Heart left ventricle (tissue), 13 donors: ENCODE measurements at regions not wholly inside any gene's neighbourhood (a gene's known extent, or its start where the extent isn't known, plus 50 kb on each side); places are given as distances from the start of the nearest gene placed in this dataset.

Source experiments
- CTCF ChIP-seq, 12 donors: fragments of 200-600 bp; sonication (generic) in 4 of 12; IDR thresholded peaks; one replicate each; pipeline versions ENCODE4 v1.5.0 to v1.8.0; 2018 to 2022; ENCODE audit warnings: antibody characterized with exemption in 12 of 12, mild to moderate bottlenecking in 5 of 12
- POLR2A ChIP-seq, 2 donors: fragments of 450-650 bp; IDR thresholded peaks; one replicate each; pipeline ENCODE4 v1.6.1; 2017; ENCODE audit warnings: antibody characterized with exemption in 2 of 2, mild to moderate bottlenecking in 2 of 2, moderate library complexity in 2 of 2
- donor health status: ischemic (EF 13 %, LVEDD 7.1; RV severe dilation, severe dysfunction).
- donor health status: DM: no; HTN: yes; CAD: no.
- donor health status: DM: no; HTN: no; CAD: no.
- donor health status: ischemic (EF 25% LVEDD 6.9; RV normal size, moderate dysfunction).
- donor health status: ischemic (EF 25% LVEDD 5.7; RV mildly dilated, moderate dysfunction).
- donor health status: ischemic (EF 35%, LVEDD 5.7; RV mildly dilated, moderate dysfunction).
- donor health status: nonischemic (EF 11% LVEDD 7.7; RV severe dilation, severe dysfunction).
- donor health status: DM: yes; HTN: yes; CAD: no.
- donor health status: PGD.
- donor health status: ischemic (EF 29% LVEDD 5.4; RV normal size, mild dysfunction).
- donor health status: nonischemic (EF 23%, LVEDD 6.1; RV moderate dilation, normal function).

GRCh38 chr2:126539101-126539500 lies 116.9 kb upstream of the GYPC start:
- no peak for TF ChIP-seq CTCF (IDR thresholded peaks at IDR 0.05)
- TF ChIP-seq POLR2A (IDR thresholded peaks at IDR 0.05), result no peak
